OCI-LY3 (cell line): ENCODE measurements at regions not wholly inside any gene's neighbourhood (a gene's known extent, or its start where the extent isn't known, plus 50 kb on each side); places are given as distances from the start of the nearest gene placed in this dataset.

Experiments used
- H2AFZ ChIP-seq: fragments of 200-600, 300-600 bp; shearing (Covaris generic); 2 replicates; pipeline ENCODE4 v1.6.0; 2014; ENCODE audit warnings: antibody characterized with exemption, low read depth, low read length
- H3K27ac ChIP-seq: fragments of 200-600, 300-600 bp; sonication (generic); 2 replicates; pipeline ENCODE4 v1.5.1; 2014; ENCODE audit warnings: mild to moderate bottlenecking, low read length, moderate library complexity, mixed read lengths
- H3K27me3 ChIP-seq: fragments of 200-600, 300-600 bp; sonication (generic); 2 replicates; pipeline ENCODE4 v1.6.1; 2014; ENCODE audit warnings: low read depth, low read length, mixed read lengths
- H3K36me3 ChIP-seq: fragments of 200-600, 300-600 bp; sonication (generic); replicated peaks from 2 replicates; pipeline ENCODE3; 2014; ENCODE audit warnings: low read depth, low read length, mixed read lengths
- H3K4me1 ChIP-seq: fragments of 300-600, 200-600 bp; sonication (generic); 2 replicates; pipeline ENCODE4 v1.6.1; 2014; ENCODE audit warnings: low read length, mixed read lengths
- H3K4me2 ChIP-seq: fragments of 200-600, 300-600 bp; sonication (generic); 2 replicates; pipeline ENCODE4 v1.6.1; 2014; ENCODE audit warnings: low read length, mixed read lengths
- H3K4me3 ChIP-seq: fragments of 300-600, 200-600 bp; sonication (generic); 2 replicates; pipeline ENCODE4 v1.5.1; 2014; ENCODE audit warnings: antibody characterized with exemption, mild to moderate bottlenecking, low read length, moderate library complexity
- H3K79me2 ChIP-seq: fragments of 300-600, 200-600 bp; shearing (Covaris generic); 2 replicates; pipeline ENCODE4 v1.6.1; 2014; ENCODE audit warnings: mild to moderate bottlenecking, low read length, mixed read lengths
- H3K9ac ChIP-seq: fragments of 300-600, 200-600 bp; shearing (Covaris generic); 2 replicates; pipeline ENCODE4 v1.6.0; 2014; ENCODE audit warnings: mild to moderate bottlenecking, low read length, moderate library complexity
- H3K9me3 ChIP-seq: fragments of 200-600, 300-600 bp; shearing (Covaris generic); 2 replicates; pipeline ENCODE4 v1.6.1; 2014; ENCODE audit warnings: low read length, mixed read lengths; ENCODE audit not compliant: insufficient read depth
- H4K20me1 ChIP-seq: fragments of 200-600, 300-600 bp; sonication (generic); 2 replicates; pipeline ENCODE4 v1.6.1; 2016; ENCODE audit warnings: low read length, mixed read lengths; ENCODE audit not compliant: insufficient read depth
- EZH2phosphoT487 ChIP-seq: fragments of 200-600 bp; shearing (Covaris generic); IDR thresholded peaks from 2 replicates; pipeline ENCODE4 v1.6.1; 2018; ENCODE audit warnings: antibody characterized with exemption, mixed run types, low read depth
- TF ChIP-seq, protein P1 (sequence below): fragments of 200-600, 300-600 bp; sonication (generic); IDR thresholded peaks from 2 replicates; pipeline ENCODE4 v1.5.1; 2014; ENCODE audit warnings: antibody characterized with exemption, low read length, low read depth

DNA sequence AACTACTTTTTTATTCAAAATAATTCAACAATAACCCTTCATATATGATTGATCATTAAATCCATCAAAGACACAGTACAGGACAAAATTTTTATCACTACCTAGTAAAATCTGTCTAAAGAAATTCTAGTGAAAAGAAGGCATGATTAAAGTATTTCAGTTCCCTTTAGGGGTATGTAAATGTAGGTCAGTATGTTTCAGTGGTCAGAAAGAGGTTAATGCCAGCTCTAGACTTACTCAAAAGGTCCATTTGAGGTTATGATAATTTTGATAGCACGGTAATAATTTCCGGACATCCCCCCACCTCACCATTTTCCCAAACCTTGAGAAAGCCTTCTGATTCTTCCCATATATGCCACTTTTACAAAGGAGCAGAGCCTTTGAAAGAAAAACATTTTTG, 193.5 kb upstream of the ID4 start:
- no peaks in the 10 kb centered on the region for H4K20me1 ChIP-seq
- no peaks in the 10 kb centered on the region; the same call in 1 of the 2 replicates for H3K27me3 ChIP-seq

DNA sequence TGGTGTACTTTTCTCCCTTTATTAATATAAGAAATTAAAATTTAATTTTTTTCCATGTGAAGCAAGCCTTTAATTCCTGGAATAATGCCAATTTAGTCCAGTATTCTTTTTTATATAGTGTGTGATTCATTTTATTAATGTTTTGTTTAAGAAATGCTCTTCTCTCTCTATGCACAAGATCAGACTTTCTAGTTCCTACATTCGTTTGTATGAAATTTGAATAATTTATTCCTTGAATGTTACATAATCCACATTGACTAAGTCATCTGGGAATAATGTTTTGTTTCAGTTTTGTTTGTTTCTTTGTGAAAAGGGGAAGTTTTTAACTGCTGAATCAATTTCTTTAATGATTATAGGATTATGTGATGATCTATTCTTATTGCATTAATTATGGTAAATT, 181.4 kb upstream of the ID4 start:
- Histone ChIP-seq H4K20me1 (no peaks in the 10 kb centered on the region), H3K27ac (no peak overlapping the region), H3K27me3 (no peaks in the 10 kb centered on the region), H3K4me2 (no peak overlapping the region), H2AFZ (no peak overlapping the region), H3K9ac (no peak overlapping the region), H3K9me3 (no peaks in the 10 kb centered on the region), H3K4me1 (no peaks in the 10 kb centered on the region), H3K79me2 (no peaks in the 10 kb centered on the region), H3K4me3 (no peak overlapping the region), H3K36me3 (no peaks in the 10 kb centered on the region)
- no peak for TF ChIP-seq EZH2phosphoT487
- TF ChIP-seq, protein P1, sequence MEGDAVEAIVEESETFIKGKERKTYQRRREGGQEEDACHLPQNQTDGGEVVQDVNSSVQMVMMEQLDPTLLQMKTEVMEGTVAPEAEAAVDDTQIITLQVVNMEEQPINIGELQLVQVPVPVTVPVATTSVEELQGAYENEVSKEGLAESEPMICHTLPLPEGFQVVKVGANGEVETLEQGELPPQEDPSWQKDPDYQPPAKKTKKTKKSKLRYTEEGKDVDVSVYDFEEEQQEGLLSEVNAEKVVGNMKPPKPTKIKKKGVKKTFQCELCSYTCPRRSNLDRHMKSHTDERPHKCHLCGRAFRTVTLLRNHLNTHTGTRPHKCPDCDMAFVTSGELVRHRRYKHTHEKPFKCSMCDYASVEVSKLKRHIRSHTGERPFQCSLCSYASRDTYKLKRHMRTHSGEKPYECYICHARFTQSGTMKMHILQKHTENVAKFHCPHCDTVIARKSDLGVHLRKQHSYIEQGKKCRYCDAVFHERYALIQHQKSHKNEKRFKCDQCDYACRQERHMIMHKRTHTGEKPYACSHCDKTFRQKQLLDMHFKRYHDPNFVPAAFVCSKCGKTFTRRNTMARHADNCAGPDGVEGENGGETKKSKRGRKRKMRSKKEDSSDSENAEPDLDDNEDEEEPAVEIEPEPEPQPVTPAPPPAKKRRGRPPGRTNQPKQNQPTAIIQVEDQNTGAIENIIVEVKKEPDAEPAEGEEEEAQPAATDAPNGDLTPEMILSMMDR: no peak

More for the DNA sequence above, 193.5 kb upstream of the ID4 start:
- Histone ChIP-seq H3K9me3 (no peaks in the 10 kb centered on the region), H3K9ac (no peak overlapping the region), H3K36me3 (no peaks in the 10 kb centered on the region), H3K79me2 (no peaks in the 10 kb centered on the region), H3K4me2 (no peak overlapping the region), H3K4me3 (no peak overlapping the region), H3K4me1 (no peaks in the 10 kb centered on the region), H2AFZ (no peak overlapping the region), H3K27ac (no peak overlapping the region)
- TF ChIP-seq EZH2phosphoT487: no peak
- TF ChIP-seq, protein P1: no peak

DNA sequence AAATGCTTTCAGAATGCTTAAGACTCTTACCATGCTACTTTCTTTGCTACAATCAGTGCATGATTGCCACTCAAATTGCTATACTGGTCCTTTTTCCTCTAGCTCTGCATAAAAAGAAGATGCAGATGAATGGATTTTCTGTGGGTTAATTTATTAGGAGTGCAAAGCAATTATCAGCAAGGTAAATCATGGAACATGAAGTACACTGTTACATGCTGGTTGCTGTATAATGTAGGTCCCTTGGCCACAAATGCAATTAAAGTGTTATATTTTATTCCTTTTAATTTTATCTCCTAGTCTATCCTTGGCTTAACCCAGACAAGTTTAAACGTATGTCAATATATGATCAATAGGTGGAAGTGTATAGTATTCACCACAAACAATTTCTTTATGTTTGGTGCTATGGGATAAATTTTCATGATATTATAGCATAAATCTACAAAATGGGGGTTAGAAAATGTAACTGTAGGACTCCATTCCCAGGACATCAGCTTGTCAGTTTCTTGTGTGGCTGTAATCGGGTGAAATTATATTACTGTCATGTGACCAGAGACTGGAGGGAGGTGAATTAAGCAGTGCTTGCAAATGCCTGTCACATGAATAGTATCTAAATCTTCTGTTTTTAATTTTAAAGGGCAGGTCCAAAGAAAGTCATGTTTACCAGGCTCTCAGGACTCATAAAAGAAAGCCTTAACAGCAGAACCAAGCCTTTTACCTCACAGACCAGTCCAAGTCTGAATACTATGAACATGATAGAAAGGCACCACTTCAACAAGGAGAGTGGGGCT, 176.9 kb upstream of the ID4 start:
- no peaks in the 10 kb centered on the region for H3K4me1 ChIP-seq
- TF ChIP-seq, protein P1: no peak
- TF ChIP-seq EZH2phosphoT487: no peak

DNA sequence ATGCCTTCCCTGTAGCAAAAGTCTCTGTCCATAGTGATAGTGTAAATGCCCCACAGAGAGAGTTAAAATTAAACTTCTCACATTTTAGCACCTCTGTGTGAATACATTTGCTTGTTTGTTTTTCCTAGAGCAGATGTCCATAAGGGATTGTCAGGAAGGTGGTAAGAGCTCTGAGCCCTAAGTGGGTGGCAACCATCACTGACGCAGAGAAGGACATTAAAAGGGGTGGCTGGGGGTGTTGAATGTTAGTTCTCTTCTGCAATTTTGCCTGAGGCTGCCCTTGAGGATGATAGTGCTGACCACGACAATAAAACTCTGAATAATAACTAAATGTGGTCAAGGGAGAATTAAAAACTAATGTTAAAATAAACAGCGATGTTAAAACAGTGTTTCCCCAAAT, 174.3 kb upstream of the ID4 start:
- no peak overlapping the region for H3K4me3 ChIP-seq
- no peaks in the 10 kb centered on the region for H3K9me3 ChIP-seq
- H3K79me2 ChIP-seq: no peaks in the 10 kb centered on the region
- no peaks in the 10 kb centered on the region for H3K27me3 ChIP-seq
- no peak overlapping the region for H2AFZ ChIP-seq
- no peaks in the 10 kb centered on the region for H4K20me1 ChIP-seq
- no peak for TF ChIP-seq EZH2phosphoT487
- TF ChIP-seq, protein P1: no peak
- no peak overlapping the region for H3K4me2 ChIP-seq
- no peaks in the 10 kb centered on the region for H3K36me3 ChIP-seq
- no peaks in the 10 kb centered on the region for H3K4me1 ChIP-seq
- H3K9ac ChIP-seq: no peak overlapping the region
- H3K27ac ChIP-seq: no peak overlapping the region

More for the DNA sequence above, 176.9 kb upstream of the ID4 start:
- Histone ChIP-seq H3K4me2 (no peak overlapping the region), H3K4me3 (no peak overlapping the region), H3K79me2 (no peaks in the 10 kb centered on the region), H2AFZ (no peak overlapping the region), H3K9ac (no peak overlapping the region), H3K9me3 (no peaks in the 10 kb centered on the region), H3K27me3 (no peaks in the 10 kb centered on the region), H3K36me3 (no peaks in the 10 kb centered on the region), H3K27ac (no peak overlapping the region), H4K20me1 (no peaks in the 10 kb centered on the region)
